ENCODE measurements at regions not wholly inside any gene's neighbourhood (a gene's known extent, or its start where the extent isn't known, plus 50 kb on each side); places are given as distances from the start of the nearest gene placed in this dataset.

DNA sequence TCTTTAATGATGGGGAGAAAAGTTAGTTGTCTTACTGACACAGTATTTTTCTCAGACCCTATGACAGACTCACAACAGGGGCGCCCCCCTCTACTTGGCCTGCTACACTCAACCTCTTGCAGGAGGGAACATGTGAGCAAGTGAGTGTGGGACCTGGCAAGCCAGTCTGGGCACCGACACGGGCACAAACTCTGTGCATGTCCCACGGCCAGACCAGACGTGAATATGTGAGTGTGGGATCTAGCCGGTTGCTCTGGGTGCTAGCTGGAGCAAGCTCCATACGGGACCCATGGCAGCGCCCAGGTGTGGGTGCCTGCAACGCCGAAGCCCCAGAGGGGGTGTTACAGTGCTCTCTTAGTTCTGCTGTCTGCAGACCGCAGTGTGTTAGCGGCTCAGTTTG lies 1437.3 kb upstream of the MIR17HG start (continued):
- TF ChIP-seq, protein P1, sequence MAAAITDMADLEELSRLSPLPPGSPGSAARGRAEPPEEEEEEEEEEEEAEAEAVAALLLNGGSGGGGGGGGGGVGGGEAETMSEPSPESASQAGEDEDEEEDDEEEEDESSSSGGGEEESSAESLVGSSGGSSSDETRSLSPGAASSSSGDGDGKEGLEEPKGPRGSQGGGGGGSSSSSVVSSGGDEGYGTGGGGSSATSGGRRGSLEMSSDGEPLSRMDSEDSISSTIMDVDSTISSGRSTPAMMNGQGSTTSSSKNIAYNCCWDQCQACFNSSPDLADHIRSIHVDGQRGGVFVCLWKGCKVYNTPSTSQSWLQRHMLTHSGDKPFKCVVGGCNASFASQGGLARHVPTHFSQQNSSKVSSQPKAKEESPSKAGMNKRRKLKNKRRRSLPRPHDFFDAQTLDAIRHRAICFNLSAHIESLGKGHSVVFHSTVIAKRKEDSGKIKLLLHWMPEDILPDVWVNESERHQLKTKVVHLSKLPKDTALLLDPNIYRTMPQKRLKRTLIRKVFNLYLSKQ (tag by site-specific recombination; IDR thresholded peaks at IDR 0.05; ENCODE audit: borderline replicate concordance) = no peak
- TF ChIP-seq ZFP41 (tag by site-specific recombination; IDR thresholded peaks at IDR 0.05; ENCODE audit: borderline replicate concordance) = no peak
- no peak for TF ChIP-seq SCRT2 (tag by site-specific recombination; IDR thresholded peaks at IDR 0.05)
- no peak for TF ChIP-seq ZNF140 (tag by site-specific recombination; IDR thresholded peaks at IDR 0.05)
- no peak for TF ChIP-seq ZNF10 (tag by site-specific recombination; IDR thresholded peaks at IDR 0.05)
- no peak for TF ChIP-seq ZNF600 (tag by site-specific recombination; IDR thresholded peaks at IDR 0.05)
- no peak for TF ChIP-seq OVOL3 (tag by site-specific recombination; IDR thresholded peaks at IDR 0.05)
- TF ChIP-seq, protein P2, sequence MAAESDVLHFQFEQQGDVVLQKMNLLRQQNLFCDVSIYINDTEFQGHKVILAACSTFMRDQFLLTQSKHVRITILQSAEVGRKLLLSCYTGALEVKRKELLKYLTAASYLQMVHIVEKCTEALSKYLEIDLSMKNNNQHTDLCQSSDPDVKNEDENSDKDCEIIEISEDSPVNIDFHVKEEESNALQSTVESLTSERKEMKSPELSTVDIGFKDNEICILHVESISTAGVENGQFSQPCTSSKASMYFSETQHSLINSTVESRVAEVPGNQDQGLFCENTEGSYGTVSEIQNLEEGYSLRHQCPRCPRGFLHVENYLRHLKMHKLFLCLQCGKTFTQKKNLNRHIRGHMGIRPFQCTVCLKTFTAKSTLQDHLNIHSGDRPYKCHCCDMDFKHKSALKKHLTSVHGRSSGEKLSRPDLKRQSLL (tag by site-specific recombination; IDR thresholded peaks at IDR 0.05) = no peak
- TF ChIP-seq ZNF791 (tag by site-specific recombination; IDR thresholded peaks at IDR 0.05) = no peak
- no peak for TF ChIP-seq HOXA7 (CRISPR knock-in tag; IDR thresholded peaks at IDR 0.05; ENCODE audit: borderline replicate concordance)
- no peak for TF ChIP-seq ZNF423 (tag by site-specific recombination; IDR thresholded peaks at IDR 0.05)

DNA sequence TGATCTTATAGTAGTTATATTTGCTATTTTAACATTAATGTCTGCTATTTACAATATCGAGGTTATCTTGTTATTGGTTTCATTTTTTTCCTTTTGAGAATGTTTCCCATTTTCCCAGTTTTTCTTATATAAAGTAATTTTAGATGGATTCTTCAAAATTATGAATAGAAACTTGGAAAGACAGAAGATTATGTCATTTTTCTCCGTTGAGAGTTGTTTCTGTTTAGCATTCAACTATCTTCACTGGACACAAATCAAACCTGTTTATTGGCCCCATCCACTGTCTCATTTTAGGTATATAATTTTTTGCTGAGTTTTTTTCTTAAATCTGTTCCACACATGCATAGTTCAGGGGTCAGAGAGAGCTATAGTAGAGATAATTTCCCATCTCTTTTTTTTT lies 1430.9 kb upstream of the MIR17HG start:
- ChIA-PET POLR2A (no interaction called here), CTCF (no interaction called here)
- H3K9me3 ChIP-seq (ENCODE audit: control insufficient read depth, insufficient read depth, low read depth, low read length) = no peaks in the 10 kb centered on the region
- no peak overlapping the region for H3K27ac ChIP-seq (ENCODE audit: extremely low read depth, low read depth, low read length)
- no peaks in the 10 kb centered on the region for H3K4me1 ChIP-seq (ENCODE audit: control insufficient read depth, insufficient read depth, low read length)
- no peaks in the 10 kb centered on the region for H3K36me3 ChIP-seq (ENCODE audit: control insufficient read depth in 2 of 2, insufficient read depth in 1 of 2, low read length in 2 of 2)
- TF ChIP-seq ZNF623 (tag by site-specific recombination; IDR thresholded peaks at IDR 0.05) = no peak
- TF ChIP-seq ZNF214 (tag by site-specific recombination; IDR thresholded peaks at IDR 0.05; ENCODE audit: borderline replicate concordance) = no peak
- no peak for TF ChIP-seq ZNF707 (tag by site-specific recombination; IDR thresholded peaks at IDR 0.05)
- TF ChIP-seq, protein P3, sequence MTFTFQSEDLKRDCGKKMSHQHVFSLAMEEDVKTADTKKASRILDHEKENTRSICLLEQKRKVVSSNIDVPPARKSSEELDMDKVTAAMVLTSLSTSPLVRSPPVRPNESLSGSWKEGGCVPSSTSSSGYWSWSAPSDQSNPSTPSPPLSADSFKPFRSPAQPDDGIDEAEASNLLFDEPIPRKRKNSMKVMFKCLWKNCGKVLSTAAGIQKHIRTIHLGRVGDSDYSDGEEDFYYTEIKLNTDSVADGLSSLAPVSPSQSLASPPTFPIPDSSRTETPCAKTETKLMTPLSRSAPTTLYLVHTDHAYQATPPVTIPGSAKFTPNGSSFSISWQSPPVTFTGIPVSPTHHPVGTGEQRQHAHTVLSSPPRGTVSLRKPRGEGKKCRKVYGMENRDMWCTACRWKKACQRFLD (tag by site-specific recombination; IDR thresholded peaks at IDR 0.05) = no peak
- no peak for TF ChIP-seq KLF8 (tag by site-specific recombination; IDR thresholded peaks at IDR 0.05)
- TF ChIP-seq, protein P4, sequence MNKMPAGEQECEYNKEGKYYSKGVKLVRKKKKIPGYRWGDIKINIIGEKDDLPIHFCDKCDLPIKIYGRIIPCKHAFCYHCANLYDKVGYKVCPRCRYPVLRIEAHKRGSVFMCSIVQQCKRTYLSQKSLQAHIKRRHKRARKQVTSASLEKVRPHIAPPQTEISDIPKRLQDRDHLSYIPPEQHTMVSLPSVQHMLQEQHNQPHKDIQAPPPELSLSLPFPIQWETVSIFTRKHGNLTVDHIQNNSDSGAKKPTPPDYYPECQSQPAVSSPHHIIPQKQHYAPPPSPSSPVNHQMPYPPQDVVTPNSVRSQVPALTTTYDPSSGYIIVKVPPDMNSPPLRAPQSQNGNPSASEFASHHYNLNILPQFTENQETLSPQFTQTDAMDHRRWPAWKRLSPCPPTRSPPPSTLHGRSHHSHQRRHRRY (tag by site-specific recombination; IDR thresholded peaks at IDR 0.05) = no peak
- no peak overlapping the region for H3K4me3 ChIP-seq (ENCODE audit: low read depth, low read length)

DNA sequence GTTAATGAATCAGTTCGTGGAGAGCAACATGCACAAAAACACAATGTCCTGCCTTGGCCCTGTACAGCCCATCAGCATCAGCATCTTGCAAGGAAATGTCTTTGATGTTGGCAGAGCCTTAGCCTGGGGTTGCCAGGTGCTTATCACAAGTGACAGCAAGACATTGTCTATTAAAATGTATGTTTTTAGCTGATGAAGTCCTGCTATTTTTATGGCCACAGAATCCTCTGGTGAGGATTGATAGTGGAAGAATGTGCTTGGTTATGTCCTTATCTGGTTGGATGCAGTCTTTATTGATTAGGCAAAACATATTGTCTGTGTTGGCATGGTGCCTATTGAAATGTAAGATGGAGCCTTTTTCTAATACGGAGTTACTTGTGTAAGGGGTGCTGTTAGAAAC lies 1427.0 kb upstream of the MIR17HG start:
- H3K4me1 ChIP-seq (ENCODE audit: control insufficient read depth, insufficient read depth, low read length) = no peaks in the 10 kb centered on the region
- H3K4me3 ChIP-seq (ENCODE audit: low read depth, low read length) = no peak overlapping the region
- no peaks in the 10 kb centered on the region for H3K9me3 ChIP-seq (ENCODE audit: control insufficient read depth, insufficient read depth, low read depth, low read length)
- no peaks in the 10 kb centered on the region for H3K36me3 ChIP-seq (ENCODE audit: control insufficient read depth in 2 of 2, insufficient read depth in 1 of 2, low read length in 2 of 2)
- ChIA-PET CTCF (no interaction called here), POLR2A (no interaction called here)
- H3K27ac ChIP-seq (ENCODE audit: extremely low read depth, low read depth, low read length) = no peak overlapping the region
- TF ChIP-seq, protein P4 (tag by site-specific recombination; IDR thresholded peaks at IDR 0.05) = no peak
- TF ChIP-seq HOXD13 (CRISPR knock-in tag; IDR thresholded peaks at IDR 0.05; ENCODE audit: borderline replicate concordance) (no peak), ZNF354C (tag by site-specific recombination; IDR thresholded peaks at IDR 0.05; ENCODE audit: borderline replicate concordance, low read depth) (no peak), ZNF529 (tag by site-specific recombination; IDR thresholded peaks at IDR 0.05; ENCODE audit: insufficient replicate concordance) (no peak), ZNF654 (tag by site-specific recombination; IDR thresholded peaks at IDR 0.05; ENCODE audit: low read depth) (no peak), ZNF23 (tag by site-specific recombination; IDR thresholded peaks at IDR 0.05; ENCODE audit: borderline replicate concordance) (no peak), ZNF621 (tag by site-specific recombination; IDR thresholded peaks at IDR 0.05) (no peak), SCRT2 (tag by site-specific recombination; IDR thresholded peaks at IDR 0.05) (no peak)
- TF ChIP-seq, protein P5, sequence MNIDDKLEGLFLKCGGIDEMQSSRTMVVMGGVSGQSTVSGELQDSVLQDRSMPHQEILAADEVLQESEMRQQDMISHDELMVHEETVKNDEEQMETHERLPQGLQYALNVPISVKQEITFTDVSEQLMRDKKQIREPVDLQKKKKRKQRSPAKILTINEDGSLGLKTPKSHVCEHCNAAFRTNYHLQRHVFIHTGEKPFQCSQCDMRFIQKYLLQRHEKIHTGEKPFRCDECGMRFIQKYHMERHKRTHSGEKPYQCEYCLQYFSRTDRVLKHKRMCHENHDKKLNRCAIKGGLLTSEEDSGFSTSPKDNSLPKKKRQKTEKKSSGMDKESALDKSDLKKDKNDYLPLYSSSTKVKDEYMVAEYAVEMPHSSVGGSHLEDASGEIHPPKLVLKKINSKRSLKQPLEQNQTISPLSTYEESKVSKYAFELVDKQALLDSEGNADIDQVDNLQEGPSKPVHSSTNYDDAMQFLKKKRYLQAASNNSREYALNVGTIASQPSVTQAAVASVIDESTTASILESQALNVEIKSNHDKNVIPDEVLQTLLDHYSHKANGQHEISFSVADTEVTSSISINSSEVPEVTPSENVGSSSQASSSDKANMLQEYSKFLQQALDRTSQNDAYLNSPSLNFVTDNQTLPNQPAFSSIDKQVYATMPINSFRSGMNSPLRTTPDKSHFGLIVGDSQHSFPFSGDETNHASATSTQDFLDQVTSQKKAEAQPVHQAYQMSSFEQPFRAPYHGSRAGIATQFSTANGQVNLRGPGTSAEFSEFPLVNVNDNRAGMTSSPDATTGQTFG (tag by site-specific recombination; IDR thresholded peaks at IDR 0.05; ENCODE audit: borderline replicate concordance) = no peak
- TF ChIP-seq, protein P6, sequence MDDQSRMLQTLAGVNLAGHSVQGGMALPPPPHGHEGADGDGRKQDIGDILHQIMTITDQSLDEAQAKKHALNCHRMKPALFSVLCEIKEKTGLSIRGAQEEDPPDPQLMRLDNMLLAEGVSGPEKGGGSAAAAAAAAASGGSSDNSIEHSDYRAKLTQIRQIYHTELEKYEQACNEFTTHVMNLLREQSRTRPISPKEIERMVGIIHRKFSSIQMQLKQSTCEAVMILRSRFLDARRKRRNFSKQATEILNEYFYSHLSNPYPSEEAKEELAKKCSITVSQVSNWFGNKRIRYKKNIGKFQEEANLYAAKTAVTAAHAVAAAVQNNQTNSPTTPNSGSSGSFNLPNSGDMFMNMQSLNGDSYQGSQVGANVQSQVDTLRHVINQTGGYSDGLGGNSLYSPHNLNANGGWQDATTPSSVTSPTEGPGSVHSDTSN (CRISPR knock-in tag; IDR thresholded peaks at IDR 0.05) = no peak

All from HEK293 (cell line).